Osteocyte (in vitro differentiated cells): ENCODE measurements at regions not wholly inside any gene's neighbourhood (a gene's known extent, or its start where the extent isn't known, plus 50 kb on each side); places are given as distances from the start of the nearest gene placed in this dataset.

Source experiments
- DNase-seq: peaks from one replicate; pipeline ENCODE4 v3.0.0; 2021; ENCODE audit warnings: mixed read lengths; ENCODE audit not compliant: unreplicated experiment; ENCODE audit errors: extremely low spot score
- H3K27ac Mint-ChIP-seq: one replicate; pipeline ENCODE4 v1.8.0; 2021; ENCODE audit warnings: mild to moderate bottlenecking, mixed read lengths; ENCODE audit not compliant: unreplicated experiment
- H3K27me3 Mint-ChIP-seq: one replicate; pipeline ENCODE4 v1.8.0; 2021; ENCODE audit warnings: mixed read lengths; ENCODE audit not compliant: unreplicated experiment
- H3K36me3 Mint-ChIP-seq: one replicate; pipeline ENCODE4 v1.8.0; 2021; ENCODE audit warnings: mixed read lengths; ENCODE audit not compliant: unreplicated experiment
- H3K4me1 Mint-ChIP-seq: one replicate; pipeline ENCODE4 v1.8.0; 2021; ENCODE audit warnings: mixed read lengths; ENCODE audit not compliant: unreplicated experiment
- H3K4me3 Mint-ChIP-seq: one replicate; pipeline ENCODE4 v1.8.0; 2021; ENCODE audit warnings: mild to moderate bottlenecking, moderate library complexity, mixed read lengths; ENCODE audit not compliant: unreplicated experiment
- H3K9me3 Mint-ChIP-seq: one replicate; pipeline ENCODE4 v1.8.0; 2021; ENCODE audit warnings: mixed read lengths; ENCODE audit not compliant: unreplicated experiment
- TF ChIP-seq, protein P1 (sequence below): fragments of 200-600 bp; sonication (generic); IDR thresholded peaks from 2 replicates; pipeline ENCODE4 v1.5.0; 2021; ENCODE audit warnings: antibody characterized with exemption, mild to moderate bottlenecking, moderate library complexity

GRCh38 chr10:10361301-10361885 lies 656.3 kb upstream of the CELF2 start:
- H3K36me3 Mint-ChIP-seq, result no peaks in the 10 kb centered on the region
- no peak overlapping the region for H3K27ac Mint-ChIP-seq
- DNase-seq, result no peak
- TF ChIP-seq, protein P1, sequence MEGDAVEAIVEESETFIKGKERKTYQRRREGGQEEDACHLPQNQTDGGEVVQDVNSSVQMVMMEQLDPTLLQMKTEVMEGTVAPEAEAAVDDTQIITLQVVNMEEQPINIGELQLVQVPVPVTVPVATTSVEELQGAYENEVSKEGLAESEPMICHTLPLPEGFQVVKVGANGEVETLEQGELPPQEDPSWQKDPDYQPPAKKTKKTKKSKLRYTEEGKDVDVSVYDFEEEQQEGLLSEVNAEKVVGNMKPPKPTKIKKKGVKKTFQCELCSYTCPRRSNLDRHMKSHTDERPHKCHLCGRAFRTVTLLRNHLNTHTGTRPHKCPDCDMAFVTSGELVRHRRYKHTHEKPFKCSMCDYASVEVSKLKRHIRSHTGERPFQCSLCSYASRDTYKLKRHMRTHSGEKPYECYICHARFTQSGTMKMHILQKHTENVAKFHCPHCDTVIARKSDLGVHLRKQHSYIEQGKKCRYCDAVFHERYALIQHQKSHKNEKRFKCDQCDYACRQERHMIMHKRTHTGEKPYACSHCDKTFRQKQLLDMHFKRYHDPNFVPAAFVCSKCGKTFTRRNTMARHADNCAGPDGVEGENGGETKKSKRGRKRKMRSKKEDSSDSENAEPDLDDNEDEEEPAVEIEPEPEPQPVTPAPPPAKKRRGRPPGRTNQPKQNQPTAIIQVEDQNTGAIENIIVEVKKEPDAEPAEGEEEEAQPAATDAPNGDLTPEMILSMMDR, result no peak
- H3K27me3 Mint-ChIP-seq, result peaks cover 31% of the 10 kb centered on the region
- peaks cover 5% of the 10 kb centered on the region for H3K9me3 Mint-ChIP-seq
- no peak overlapping the region for H3K4me3 Mint-ChIP-seq
- H3K4me1 Mint-ChIP-seq, result no peaks in the 10 kb centered on the region

DNA sequence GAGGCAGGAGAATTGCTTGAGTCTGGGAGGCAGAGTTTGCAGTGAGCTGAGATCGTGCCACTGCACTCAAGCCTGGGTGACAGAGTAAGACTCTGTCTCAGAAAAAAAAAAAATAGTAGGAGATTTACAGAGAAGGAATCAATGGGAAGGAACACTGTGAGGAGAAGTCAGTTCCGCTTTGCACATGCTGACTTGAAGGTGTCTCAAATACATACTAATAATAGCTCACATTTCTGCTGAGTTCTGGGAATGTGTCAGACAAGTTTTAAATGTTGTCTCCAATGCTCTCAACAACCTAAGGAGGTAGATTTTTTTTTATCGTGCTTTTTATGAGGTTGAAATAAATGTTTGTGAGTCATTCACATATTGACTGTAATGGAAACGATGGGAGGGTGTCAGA lies 654.9 kb upstream of the CELF2 start:
- Mint-ChIP-seq H3K27ac (no peak overlapping the region), H3K27me3 (peaks cover 29% of the 10 kb centered on the region), H3K4me1 (no peaks in the 10 kb centered on the region), H3K9me3 (peaks cover 2% of the 10 kb centered on the region), H3K4me3 (no peak overlapping the region), H3K36me3 (no peaks in the 10 kb centered on the region)
- DNase-seq, result no peak
- TF ChIP-seq, protein P1, result no peak

DNA sequence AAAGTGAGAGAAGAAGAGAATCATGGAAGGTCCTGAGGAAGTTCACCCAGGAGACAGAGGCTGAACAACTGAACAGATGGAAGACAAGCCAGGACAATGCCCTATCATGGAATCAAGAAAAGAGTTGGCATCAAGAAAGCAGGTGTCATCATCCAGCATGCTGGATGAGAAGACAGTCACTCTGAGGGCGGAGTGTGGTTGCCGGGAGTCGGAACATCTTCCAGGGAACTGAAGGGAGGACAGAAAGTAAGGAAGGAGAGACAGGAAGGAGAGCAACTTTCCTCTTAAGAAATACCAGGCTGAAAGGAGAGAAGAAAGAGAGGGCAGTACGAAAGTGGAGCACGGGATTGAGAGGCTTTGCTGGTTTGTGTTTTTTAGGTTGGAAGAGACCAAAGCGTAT lies 654.5 kb upstream of the CELF2 start:
- TF ChIP-seq, protein P1, result no peak
- Mint-ChIP-seq H3K4me1 (no peaks in the 10 kb centered on the region), H3K9me3 (no peaks in the 10 kb centered on the region), H3K4me3 (no peak overlapping the region), H3K27ac (no peak overlapping the region), H3K27me3 (peaks cover 29% of the 10 kb centered on the region), H3K36me3 (no peaks in the 10 kb centered on the region)
- DNase-seq, result no peak

DNA sequence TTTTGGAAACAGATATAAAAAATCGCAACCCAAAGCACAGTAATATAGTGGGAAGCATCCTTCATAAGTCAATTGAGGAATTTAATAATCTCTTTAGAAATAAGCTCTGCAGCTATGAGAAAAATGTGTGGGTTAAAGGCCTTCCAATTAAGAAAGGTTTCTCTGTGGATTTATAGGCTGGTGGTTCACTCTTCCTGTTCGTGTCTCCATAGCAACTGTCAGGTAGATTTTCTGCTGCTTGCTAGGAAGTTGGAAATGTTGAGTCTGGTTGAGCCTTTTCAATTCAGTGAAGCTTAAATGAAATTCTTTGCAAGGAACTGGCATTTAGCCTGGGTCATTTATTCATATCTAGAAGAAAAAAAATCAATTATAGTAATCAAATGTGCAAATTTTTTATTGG lies 652.8 kb upstream of the CELF2 start:
- Mint-ChIP-seq H3K27ac (no peak overlapping the region), H3K4me1 (no peaks in the 10 kb centered on the region), H3K9me3 (no peaks in the 10 kb centered on the region), H3K4me3 (no peak overlapping the region), H3K36me3 (no peaks in the 10 kb centered on the region), H3K27me3 (peaks cover 20% of the 10 kb centered on the region)
- no peak for DNase-seq
- TF ChIP-seq, protein P1, result no peak

DNA sequence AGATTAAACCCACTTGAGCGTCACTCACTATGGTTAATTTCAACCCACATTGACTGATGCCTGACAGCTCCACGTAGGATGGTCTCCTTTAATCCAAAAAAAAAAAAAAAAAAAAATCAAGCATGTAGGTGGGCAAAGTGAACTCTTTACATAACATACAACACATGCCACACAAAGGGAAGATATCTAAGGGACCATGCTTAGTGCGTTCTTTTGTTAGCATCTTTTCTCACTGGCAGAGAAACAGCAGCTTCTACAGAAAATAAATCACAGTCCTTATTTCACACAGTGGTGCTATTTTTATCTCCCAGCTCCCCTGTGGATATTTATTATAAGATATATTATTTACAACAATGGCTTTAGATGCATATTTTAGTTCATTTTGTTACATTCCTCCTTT lies 652.0 kb upstream of the CELF2 start:
- TF ChIP-seq, protein P1, result no peak
- no peak overlapping the region for H3K4me3 Mint-ChIP-seq
- H3K4me1 Mint-ChIP-seq, result no peaks in the 10 kb centered on the region
- no peaks in the 10 kb centered on the region for H3K36me3 Mint-ChIP-seq
- no peaks in the 10 kb centered on the region for H3K9me3 Mint-ChIP-seq
- DNase-seq, result no peak
- H3K27ac Mint-ChIP-seq, result no peak overlapping the region
- peaks cover 18% of the 10 kb centered on the region for H3K27me3 Mint-ChIP-seq
